ENCODE measurements at regions not wholly inside any gene's neighbourhood (a gene's known extent, or its start where the extent isn't known, plus 50 kb on each side); places are given as distances from the start of the nearest gene placed in this dataset.
"Not testable (repeated sequence)": the region's sequence is repeated elsewhere in the genome, so short reads cannot be mapped to it uniquely, and the experiment has no call there.

DNA sequence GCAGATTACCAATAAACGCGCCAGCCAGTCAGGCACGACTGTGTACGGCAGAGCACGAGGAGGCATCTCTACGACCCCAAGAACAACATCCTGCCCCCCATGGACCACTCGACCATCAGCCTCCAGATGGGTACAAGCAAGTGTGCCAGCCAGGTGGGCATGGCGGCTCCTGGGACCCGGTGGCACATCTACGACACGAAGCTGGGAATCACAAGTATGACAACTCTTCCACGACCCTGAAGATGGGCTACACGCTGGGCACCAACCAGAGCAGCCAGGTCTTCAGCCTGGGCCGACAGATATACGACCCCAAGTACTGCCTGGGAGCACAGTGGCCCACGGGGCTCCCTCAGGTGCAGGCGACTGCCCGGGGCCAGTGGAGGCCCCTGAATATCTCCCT is 217.6 kb downstream of the POTED start:
- Histone ChIP-seq H3K9me3 (replicated peaks) (no peaks in the 10 kb centered on the region), H3K27ac (no peak overlapping the region), H3K4me3 (no peak overlapping the region), H3K36me3 (no peaks in the 10 kb centered on the region), H3K4me1 (no peaks in the 10 kb centered on the region), H3K27me3 (no peaks in the 10 kb centered on the region)
- no peak for DNase-seq

- DNase-seq; H3K4me1 ChIP-seq; H3K27me3 ChIP-seq; H3K9me3 ChIP-seq (replicated peaks); H3K27ac ChIP-seq; H3K4me3 ChIP-seq; H3K36me3 ChIP-seq: not testable (repeated sequence)
Observed at GRCh38 chr21:13826511-13826910, 216.9 kb downstream of the POTED start.

DNA sequence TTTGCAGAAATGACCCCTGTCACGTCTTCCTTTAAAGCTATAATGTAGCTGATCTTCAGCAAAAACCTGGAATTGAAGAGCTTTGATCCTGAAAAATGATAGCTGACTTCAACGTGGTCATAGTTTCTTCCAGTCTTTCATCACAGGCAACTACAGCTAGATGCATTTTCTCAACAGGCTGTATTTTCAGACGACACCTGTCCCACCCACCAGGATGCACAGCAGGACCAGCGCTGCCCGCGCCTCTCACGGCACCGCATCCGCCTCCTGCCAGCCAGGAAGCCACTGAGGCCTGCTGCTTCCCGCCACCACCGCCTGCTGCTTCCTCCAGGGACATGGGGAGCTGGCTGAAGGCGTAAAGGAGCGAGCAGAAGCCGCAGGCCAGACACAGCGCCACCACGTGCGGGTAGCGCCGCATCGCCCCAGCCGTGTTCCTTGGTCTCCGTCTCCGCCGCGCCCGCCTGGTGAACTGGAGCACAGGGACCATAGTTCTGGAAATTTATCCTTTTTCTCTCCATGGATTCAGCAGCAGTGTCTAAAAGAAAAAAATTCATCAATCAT is 215.7 kb downstream of the POTED start:
- not testable (repeated sequence) for H3K36me3 ChIP-seq; DNase-seq; H3K4me1 ChIP-seq; H3K27me3 ChIP-seq; H3K27ac ChIP-seq; H3K4me3 ChIP-seq; H3K9me3 ChIP-seq (replicated peaks)

GRCh38 chr21:13820286-13820685 is 210.7 kb downstream of the POTED start:
- not testable (repeated sequence) for H3K4me3 ChIP-seq; H3K27me3 ChIP-seq; H3K27ac ChIP-seq; H3K36me3 ChIP-seq; DNase-seq; H3K9me3 ChIP-seq (replicated peaks); H3K4me1 ChIP-seq

DNA sequence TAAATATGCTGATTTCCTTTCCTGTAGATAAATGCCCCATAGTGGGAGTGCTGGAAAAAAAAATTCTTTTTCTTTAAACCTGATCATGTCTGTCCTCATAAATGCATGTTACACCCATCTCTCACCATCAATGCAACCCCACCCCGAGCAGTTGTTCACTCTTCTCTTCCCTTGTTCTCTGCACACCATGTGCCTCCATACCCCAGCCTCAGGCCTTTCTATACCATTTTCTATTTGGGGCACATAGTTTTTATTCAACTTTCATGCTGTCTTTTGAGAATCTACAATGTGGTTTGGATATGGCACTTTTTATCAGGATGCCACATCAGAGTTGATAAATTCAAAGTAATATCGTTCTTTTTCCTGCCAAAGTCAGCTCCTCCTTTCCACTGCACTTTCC is 202.6 kb downstream of the POTED start:
- H3K4me1 ChIP-seq; H3K4me3 ChIP-seq; DNase-seq; H3K9me3 ChIP-seq (replicated peaks); H3K27me3 ChIP-seq; H3K36me3 ChIP-seq; H3K27ac ChIP-seq: not testable (repeated sequence)

GRCh38 chr21:13810559-13810958 is 201.0 kb downstream of the POTED start:
- H3K4me3 ChIP-seq; H3K4me1 ChIP-seq; H3K27me3 ChIP-seq; H3K27ac ChIP-seq; H3K36me3 ChIP-seq; DNase-seq; H3K9me3 ChIP-seq (replicated peaks): not testable (repeated sequence)

GRCh38 chr21:13806444-13806843 is 196.9 kb downstream of the POTED start:
- not testable (repeated sequence) for H3K36me3 ChIP-seq, H3K4me3 ChIP-seq

DNA sequence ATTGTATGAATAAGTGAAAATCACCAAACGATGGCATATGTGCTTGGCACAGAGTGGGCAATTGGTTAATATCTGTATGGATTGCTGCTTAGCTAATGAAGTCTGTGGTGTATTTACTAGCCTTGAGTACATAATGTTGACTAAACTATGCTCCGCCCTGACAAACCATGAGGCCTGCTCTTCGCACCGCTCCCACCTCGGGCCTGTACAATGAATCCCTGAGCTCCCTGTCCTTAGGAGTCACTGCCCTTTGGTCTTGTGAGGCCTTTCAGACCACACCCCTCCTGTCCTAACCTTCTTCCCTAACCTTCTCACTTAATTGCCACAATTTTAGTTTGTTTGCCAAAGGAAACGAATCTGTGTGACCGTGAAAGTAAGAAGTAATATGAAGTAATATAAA is 193.2 kb downstream of the POTED start:
- not testable (repeated sequence) for DNase-seq; H3K9me3 ChIP-seq (replicated peaks); H3K4me1 ChIP-seq; H3K27ac ChIP-seq; H3K27me3 ChIP-seq; H3K4me3 ChIP-seq; H3K36me3 ChIP-seq

More at GRCh38 chr21:13806444-13806843, 196.9 kb downstream of the POTED start:
- H3K27me3 ChIP-seq; H3K27ac ChIP-seq; H3K4me1 ChIP-seq; H3K9me3 ChIP-seq (replicated peaks): not testable (repeated sequence)
- peak in 1 of 2 experiments; percentile 17 for DNase-seq

All from SJCRH30 (cell line).